SH-SY5Y (cell line): ENCODE measurements at regions not wholly inside any gene's neighbourhood (a gene's known extent, or its start where the extent isn't known, plus 50 kb on each side); places are given as distances from the start of the nearest gene placed in this dataset.

Experiments
- GATA2 ChIP-seq: IDR thresholded peaks from 2 replicates; pipeline ENCODE4 v1.6.1; 2011; ENCODE audit warnings: mild to moderate bottlenecking, low read depth, low read length
- GATA3 ChIP-seq: IDR thresholded peaks from 2 replicates; pipeline ENCODE4 v1.6.1; 2011; ENCODE audit warnings: low read depth, mild to moderate bottlenecking, low read length, moderate library complexity

DNA sequence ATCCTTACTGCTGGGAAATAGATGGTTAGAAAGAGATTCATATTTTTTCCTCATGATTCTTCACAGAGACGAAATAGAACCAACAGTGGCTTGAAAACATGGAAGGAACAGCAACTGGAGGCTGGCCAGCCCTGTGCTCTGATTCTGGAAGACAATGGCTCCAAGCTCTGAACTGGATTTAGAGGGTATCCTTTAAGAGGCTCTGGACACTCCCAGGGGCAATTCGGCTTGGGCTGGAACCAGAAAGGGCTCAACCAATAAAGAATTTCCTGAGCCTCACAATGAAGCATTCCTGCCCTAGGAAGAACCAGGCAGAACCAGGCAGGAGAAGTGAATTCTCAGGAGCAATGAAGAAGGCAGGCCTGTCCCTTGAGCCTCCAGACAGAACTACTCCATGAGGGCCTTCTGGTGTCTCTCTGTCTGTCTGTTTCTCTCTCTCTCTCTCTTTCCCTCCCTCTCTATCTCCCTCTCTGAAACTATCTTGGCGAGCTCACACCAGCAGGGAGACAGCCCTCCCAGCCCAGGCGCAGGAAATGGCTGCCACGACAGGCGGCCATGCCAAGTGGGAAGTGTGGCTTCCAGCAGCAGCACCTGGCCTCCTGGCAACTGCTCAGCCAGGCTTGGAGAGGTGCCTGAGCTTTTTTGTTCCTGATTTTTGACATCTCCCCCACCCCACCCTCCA is 93.3 kb downstream of the RCN1 start:
- no peak for TF ChIP-seq GATA3
- no peak for TF ChIP-seq GATA2

DNA sequence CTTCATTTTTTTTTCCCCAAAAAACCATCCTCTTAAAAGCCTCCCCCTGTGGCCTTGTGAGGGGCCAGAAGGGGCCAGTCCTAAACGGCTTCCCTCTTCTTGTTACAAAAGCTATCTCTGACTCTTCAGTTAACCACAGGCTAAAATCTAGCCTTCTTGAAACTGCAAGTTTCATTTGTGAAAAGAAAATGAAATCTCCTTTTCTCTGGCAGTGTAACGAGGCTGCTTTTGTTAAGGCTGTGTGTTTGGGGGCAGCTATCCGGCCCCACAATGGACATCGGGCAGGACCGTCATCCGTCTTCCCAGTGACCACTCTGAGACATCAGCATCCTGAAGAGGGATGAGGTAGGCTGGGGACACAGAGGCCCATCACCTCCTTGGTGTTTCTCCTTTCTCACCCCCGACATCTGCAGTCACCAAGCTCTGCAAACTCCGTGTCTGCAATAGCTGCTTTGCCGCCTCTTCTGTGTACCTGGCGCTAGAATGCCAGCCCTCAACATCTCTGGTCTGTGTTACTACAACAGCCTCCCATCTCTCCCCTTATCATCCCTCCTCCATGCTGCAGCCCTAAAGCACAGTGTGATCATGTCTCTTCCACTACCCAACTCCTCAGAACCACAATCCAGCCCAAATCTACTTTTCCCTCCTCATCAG is 94.0 kb downstream of the RCN1 start:
- TF ChIP-seq GATA2 = no peak
- TF ChIP-seq GATA3 = no peak

DNA sequence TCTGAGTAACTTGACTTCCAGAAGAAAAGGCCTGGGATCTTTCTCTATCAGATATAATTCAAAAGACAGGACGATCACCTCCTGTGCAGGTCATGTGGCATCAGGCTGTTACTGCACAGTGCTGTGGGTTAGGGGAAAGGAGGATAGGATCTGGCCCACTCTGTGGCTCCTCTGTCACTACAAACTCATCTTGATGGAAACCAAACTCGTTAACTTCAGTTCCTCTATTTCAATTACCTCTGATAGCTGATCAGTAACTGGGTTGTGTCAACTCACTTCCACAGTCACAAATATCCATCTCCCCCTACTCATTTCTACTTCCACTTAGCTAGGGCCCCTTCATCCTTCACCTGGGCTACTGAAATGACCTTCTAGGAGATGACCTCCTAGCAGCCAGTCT is 95.2 kb downstream of the RCN1 start:
- TF ChIP-seq GATA3 = no peak
- TF ChIP-seq GATA2 = no peak

DNA sequence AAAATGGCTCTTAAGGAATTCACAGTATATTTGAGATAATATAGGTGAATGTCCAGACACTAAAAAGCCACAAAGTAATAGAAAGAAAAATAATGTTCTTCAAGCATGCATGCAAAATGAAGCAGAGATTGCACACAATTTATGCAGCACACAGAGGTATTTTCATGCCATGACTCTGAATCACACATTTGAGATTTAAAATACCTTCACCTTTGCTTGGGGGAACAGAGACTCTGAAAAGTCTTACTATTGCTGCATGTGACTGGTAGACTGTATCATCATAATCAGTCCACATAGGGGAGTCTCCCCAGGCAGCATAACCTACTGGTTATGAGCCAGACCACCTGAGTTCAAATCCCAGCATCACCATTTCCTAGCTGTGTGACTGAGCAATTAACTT is 96.2 kb downstream of the RCN1 start:
- no peak for TF ChIP-seq GATA2
- TF ChIP-seq GATA3 = no peak

DNA sequence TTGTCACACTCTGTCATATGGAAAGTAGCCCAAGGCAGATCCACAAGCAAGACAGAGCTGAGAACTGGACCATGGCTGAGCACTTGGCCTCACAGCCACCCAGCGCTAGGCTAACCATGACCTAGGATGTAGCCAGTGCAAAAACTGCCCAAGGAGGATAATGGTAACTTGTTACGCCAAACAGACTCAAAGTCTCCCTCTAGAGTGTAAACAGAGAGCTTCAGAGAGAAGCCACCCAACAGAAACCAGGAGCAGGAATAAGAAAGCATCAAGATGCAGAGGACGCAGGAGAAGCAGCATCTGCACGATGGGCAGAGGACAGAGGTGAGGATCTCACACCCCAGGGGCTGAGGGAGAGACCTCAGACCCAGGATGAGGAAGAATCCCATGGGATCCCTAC is 97.9 kb downstream of the RCN1 start:
- TF ChIP-seq GATA3 = no peak
- no peak for TF ChIP-seq GATA2

DNA sequence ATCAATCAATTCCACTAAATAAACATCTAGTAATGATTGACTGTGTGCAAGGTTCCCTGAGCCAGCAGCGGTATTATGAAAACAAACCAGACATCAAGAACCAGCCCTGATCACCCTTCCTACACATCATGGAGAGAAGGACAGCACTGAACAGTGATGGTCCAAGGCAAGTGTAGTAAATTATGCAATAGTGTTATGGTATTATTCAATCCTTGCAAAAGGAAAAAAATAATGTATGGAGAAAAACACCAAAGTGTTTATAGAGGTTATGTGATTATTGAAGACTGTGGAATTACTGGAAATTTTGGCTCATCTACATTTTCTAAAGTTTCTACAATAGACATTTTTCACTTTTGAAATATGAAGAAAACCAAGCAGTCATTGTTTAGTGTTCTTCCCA is 105.3 kb downstream of the RCN1 start:
- TF ChIP-seq GATA2 = no peak
- TF ChIP-seq GATA3 = no peak

DNA sequence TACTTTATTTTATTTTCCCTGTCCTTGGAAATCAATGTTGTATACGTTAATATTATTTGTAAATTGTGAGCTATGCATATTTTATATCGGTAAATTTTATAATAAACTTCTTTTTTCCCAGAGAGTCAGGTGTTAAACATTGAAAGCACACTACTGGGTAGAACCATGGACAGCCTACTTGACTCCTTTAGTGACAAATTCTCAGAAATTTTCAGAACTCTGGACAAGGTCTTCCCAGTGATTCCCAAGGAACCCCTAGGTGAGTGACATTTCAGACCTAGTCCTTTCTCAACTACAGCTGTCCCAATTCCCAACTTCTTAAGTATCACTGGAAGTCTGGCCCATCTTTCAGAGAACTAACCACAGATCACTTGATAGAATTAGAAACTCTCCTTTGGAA is 107.2 kb downstream of the RCN1 start:
- no peak for TF ChIP-seq GATA2
- TF ChIP-seq GATA3 = no peak

DNA sequence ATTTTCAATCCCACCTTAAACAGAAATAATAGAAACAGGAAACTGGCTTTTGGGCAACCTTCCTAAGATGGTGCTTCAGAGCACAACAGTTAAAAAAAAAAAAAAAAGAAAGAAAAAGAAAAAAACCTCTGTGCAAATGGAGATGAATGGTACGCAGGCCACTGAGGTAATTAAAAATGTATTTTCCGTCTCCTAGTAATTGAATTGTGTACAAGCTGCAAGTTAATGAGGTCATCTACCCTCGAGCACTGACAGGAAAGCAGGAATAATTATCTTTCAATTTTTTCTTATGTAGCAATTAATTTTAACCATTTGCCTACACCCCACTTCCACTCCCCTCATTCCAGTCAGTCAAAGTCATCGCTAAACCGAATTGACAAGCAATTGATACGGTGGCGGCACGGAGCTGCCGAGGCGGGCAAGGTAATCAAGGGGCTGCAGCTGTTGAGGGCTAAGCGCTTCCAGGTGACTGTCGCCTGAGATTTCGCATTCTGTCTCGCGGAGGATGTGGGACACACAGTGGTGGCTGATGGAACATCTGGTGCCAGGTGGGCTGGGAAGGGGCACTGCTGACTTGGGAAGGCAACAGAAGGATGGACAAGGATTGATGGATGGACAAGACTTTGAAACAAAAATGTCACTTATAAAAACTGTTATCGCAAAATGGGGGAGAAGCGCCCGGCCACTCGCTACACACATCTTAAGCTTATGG is 109.4 kb downstream of the RCN1 start:
- no peak for TF ChIP-seq GATA3
- no peak for TF ChIP-seq GATA2

DNA sequence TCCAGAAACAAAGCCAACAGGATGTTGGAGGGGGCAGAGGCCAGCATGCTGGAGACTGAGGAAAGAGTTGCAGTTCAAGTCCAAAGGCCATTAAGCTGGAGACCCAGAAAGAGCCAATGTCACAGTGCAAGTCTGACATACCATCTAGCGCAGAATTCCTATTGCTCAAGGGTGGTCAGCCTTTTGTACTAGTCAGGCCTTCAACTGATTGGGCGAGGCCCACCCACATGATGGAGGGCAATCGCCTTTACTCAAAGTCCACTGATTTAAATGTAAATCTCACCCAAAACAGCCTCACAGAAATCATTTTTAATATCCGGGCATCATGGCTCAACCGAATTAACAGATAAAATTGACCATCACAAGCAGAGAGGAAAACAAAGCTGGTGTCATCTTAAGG is 113.9 kb downstream of the RCN1 start:
- TF ChIP-seq GATA2 = no peak
- no peak for TF ChIP-seq GATA3

DNA sequence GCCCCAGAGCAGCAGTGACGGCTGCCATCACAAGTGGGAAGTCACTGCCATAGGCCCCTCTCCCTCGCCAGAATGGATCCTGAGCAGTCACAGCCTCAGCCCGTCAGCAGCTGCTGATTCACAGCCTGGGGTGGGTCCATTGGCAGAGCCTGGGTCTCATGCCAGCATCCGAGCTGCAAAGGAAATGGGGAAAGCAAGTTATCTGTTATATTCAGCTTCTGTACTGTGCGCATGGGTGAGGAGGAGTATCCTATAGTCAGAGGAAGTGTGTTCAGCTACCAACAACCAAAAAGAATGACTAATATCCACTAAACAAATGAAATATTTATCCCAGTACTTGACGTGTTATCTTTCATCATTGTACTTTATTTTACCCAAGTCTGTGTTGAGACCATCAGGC is 119.7 kb downstream of the RCN1 start:
- TF ChIP-seq GATA2 = no peak
- TF ChIP-seq GATA3 = no peak

DNA sequence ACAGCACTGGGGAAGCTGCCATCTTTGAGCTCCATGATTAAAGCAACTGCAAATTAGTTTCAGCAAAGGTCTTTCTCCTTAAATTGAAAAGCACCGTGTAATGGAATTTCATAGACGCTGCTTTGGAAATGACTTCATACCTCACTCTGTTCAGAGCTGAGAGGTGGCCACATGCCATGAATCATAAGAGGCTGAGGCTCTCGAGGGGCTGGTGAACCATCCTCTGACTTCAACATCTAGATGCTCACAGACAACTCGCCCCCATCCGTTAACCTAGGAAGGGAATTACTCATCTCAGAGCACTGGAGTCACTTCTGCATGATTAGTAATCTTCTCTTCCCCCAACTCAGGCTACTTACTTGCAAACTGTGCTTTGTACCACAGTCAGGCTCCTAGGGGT is 122.3 kb downstream of the RCN1 start:
- TF ChIP-seq GATA2 (no peak), GATA3 (no peak)

DNA sequence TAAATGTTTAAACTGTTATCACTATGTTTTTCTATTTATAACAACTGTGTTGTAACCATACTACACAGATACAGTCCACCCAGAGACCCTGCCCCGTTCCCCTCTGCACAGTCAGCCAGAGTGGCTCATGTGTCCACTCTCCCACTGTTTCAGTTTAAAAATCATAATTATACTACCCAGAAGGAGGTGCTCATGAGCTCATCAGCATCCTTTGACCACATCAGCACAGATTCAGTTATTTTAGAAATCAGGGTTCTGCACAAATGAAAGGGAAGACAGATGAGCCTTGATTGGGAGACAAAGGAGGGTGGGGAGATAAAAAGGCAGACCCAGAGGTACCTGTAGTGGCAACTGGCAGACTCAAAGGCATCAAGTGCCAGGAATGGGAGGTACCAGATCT is 124.3 kb downstream of the RCN1 start:
- TF ChIP-seq GATA3 (no peak), GATA2 (no peak)

DNA sequence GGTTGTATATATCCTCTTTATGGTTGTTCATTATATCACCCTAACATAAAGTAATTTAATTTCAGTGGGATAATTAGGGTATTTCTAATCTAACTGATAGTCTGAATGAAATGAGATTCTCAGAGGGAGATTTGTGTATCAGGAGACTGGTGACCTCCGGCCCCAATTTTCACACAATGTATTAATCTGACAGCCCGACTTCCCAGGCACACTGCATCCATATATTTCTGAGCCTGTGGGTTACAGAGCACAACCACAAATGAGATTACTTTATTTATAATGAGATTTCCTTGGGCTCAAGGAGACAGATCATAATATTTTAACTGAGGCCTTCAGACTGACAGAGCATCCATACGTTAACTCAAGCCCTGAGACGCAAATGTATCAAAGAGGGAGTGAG is 125.9 kb downstream of the RCN1 start:
- TF ChIP-seq GATA2 (no peak), GATA3 (no peak)

DNA sequence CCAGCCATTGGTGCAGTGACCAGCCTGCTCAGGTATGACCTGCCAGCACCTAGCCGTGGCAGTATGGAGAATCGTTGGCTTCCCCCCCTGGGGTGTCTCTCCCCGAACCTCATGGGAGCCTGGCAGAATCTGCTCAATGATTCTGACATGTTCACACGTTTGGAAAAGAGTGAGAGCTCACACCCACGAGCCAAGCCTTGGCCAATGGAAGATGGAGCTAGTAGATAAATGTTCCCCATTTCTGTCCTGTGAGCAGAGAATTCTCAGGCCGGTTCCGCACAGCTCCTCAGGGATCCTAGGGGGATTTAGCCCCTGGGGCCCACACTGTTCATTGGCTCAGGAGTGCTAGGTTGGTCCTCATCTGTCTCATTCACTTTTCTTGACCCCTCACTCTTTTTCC is 128.4 kb downstream of the RCN1 start:
- TF ChIP-seq GATA3 (no peak), GATA2 (no peak)

DNA sequence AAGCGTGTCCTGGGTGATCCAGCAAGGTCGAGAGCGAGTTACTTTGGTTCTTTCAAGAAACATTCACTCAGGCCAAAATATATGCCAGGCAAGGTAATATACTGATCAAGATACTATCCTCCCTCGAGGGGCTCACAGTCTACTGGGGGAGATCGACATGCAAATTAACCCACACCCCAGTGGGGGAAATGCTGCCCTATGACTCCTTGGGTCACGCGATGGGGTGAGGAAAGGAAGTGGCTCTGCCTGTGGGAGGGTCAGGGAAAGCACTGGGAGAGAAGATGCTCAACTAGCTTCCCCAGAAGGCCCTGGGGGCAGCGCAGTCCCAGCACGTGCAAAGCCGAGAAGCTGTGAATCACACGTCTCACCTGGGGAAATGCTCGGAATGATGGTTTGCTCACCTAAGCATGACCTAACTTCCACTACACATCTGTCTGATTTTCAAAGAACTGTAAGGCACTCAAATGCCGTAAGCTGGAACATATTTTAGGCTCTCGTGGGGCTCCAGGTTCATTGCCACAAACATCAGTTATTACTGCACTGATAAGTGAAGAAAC is 130.7 kb downstream of the RCN1 start:
- TF ChIP-seq GATA3 = no peak
- TF ChIP-seq GATA2 = no peak
